C4-2B (cell line): ENCODE measurements at regions not wholly inside any gene's neighbourhood (a gene's known extent, or its start where the extent isn't known, plus 50 kb on each side); places are given as distances from the start of the nearest gene placed in this dataset.

ENCODE experiments used
- ZFX ChIP-seq: fragments of 450-650 bp; IDR thresholded peaks from 2 replicates; pipeline ENCODE4 v1.6.1; 2017
- TF ChIP-seq, protein P1 (sequence below): fragments of 450-650 bp; conservative IDR thresholded peaks from 2 replicates; pipeline ENCODE4 v1.5.1; 2017; ENCODE audit warnings: mild to moderate bottlenecking

DNA sequence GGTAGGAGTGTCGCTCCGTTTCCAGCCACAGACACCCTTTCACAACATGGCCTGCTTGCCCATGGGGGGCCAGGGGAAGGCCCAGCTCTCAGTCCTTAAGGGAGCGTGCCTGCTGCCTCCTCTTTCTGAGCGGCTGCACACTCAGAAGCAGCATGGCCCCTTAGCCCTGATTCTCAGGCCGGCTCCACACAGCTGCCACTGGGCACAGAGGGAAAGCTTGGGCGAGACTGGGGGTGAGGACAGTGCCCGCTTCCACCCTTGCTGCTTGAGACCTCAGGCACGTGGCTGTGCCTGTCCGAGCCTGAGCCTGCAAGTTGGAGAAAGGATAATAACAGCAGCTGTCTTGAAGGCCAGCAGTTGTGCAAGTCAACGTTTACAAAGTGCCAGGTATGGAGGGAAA, 416.3 kb downstream of the SHANK2 start:
- TF ChIP-seq, protein P1, sequence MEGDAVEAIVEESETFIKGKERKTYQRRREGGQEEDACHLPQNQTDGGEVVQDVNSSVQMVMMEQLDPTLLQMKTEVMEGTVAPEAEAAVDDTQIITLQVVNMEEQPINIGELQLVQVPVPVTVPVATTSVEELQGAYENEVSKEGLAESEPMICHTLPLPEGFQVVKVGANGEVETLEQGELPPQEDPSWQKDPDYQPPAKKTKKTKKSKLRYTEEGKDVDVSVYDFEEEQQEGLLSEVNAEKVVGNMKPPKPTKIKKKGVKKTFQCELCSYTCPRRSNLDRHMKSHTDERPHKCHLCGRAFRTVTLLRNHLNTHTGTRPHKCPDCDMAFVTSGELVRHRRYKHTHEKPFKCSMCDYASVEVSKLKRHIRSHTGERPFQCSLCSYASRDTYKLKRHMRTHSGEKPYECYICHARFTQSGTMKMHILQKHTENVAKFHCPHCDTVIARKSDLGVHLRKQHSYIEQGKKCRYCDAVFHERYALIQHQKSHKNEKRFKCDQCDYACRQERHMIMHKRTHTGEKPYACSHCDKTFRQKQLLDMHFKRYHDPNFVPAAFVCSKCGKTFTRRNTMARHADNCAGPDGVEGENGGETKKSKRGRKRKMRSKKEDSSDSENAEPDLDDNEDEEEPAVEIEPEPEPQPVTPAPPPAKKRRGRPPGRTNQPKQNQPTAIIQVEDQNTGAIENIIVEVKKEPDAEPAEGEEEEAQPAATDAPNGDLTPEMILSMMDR, result no peak
- no peak for TF ChIP-seq ZFX
